ENCODE measurements at regions not wholly inside any gene's neighbourhood (a gene's known extent, or its start where the extent isn't known, plus 50 kb on each side); places are given as distances from the start of the nearest gene placed in this dataset.
"Not testable (repeated sequence)": the region's sequence is repeated elsewhere in the genome, so short reads cannot be mapped to it uniquely, and the experiment has no call there.

GRCh38 chr1:193884848-193885558 is 698.6 kb upstream of the B3GALT2 start (continued):
- TF ChIP-seq EGR1 (IDR thresholded peaks at IDR 0.05; ENCODE audit: borderline replicate concordance in 1 of 2, low read depth in 2 of 2, low read length in 2 of 2) = no peak
- TF ChIP-seq E4F1 (IDR thresholded peaks at IDR 0.05; ENCODE audit: borderline replicate concordance, partially characterized antibody) = no peak
- TF ChIP-seq ZNF687 (IDR thresholded peaks at IDR 0.05) = no peak
- TF ChIP-seq EED (IDR thresholded peaks at IDR 0.05; ENCODE audit: low read depth) = no peak

- SMC1A ChIA-PET (ENCODE audit: uncharacterized antibody, unreplicated experiment) = interaction anchor here (1.2 kb wide), 1 partner anchor 18 kb away, joined by 3 read pairs; no protein-coding TSS in a partner anchor
- FAIRE-seq; H4K20me1 ChIP-seq (ENCODE audit: control insufficient read depth, insufficient read depth); POLR2A ChIA-PET; H3K4me3 ChIP-seq; H3K27me3 ChIP-seq (replicated peaks in 1 of 2; ENCODE audit: control insufficient read depth in 2 of 2, insufficient read depth in 2 of 2, low read length in 1 of 2); H3K4me1 ChIP-seq (ENCODE audit: control insufficient read depth, insufficient read depth, low read length); CTCF ChIA-PET; H3K9ac ChIP-seq (ENCODE audit: control insufficient read depth, insufficient read depth, low read length); H3K79me2 ChIP-seq (ENCODE audit: control insufficient read depth, insufficient read depth, low read length); H3K9me3 ChIP-seq (replicated peaks; ENCODE audit: control insufficient read depth, insufficient read depth, low read length); ATAC-seq; intact Hi-C loops (cut with micrococcal nuclease; ENCODE audit: unreplicated experiment); BruUV-seq (replicated peaks); H2AFZ ChIP-seq (ENCODE audit: control insufficient read depth, low read depth, low read length); DNase-seq (ENCODE audit: low read depth, low spot score); H3K36me3 ChIP-seq (ENCODE audit: control insufficient read depth in 2 of 2, insufficient read depth in 2 of 2, low read length in 1 of 2); H3K27ac ChIP-seq (ENCODE audit: control insufficient read depth, insufficient read depth); in situ Hi-C loops (cut with MboI); H3K4me2 ChIP-seq (ENCODE audit: control insufficient read depth, insufficient read depth); RAD21 ChIA-PET (ENCODE audit: unreplicated experiment): not testable (repeated sequence)
- 0% methylated on average over 1 of the region's 1 CpG for WGBS (ENCODE audit: insufficient coverage, insufficient replicate concordance, low lambda C conversion rate, missing lambda C conversion rate)
These were observed 691.5 kb upstream of the B3GALT2 start for GRCh38 chr1:193877920-193878319.
